A673 (cell line): ENCODE measurements at regions not wholly inside any gene's neighbourhood (a gene's known extent, or its start where the extent isn't known, plus 50 kb on each side); places are given as distances from the start of the nearest gene placed in this dataset.

Experiments
- EZH2 ChIP-seq: fragments of 200-600 bp; sonication (generic); IDR thresholded peaks from 2 replicates; pipeline ENCODE4 v1.6.1; 2017; ENCODE audit warnings: borderline replicate concordance, low read depth, mild to moderate bottlenecking, mixed read lengths, antibody characterized with exemption, low read length; ENCODE audit not compliant: poor library complexity, severe bottlenecking
- TF ChIP-seq, protein P1 (sequence below): fragments of 300-800, 200-600 bp; sonication (generic); conservative IDR thresholded peaks from 2 replicates; pipeline ENCODE4 v1.5.1; 2017; ENCODE audit warnings: low read depth, mild to moderate bottlenecking, antibody characterized with exemption, low read length, moderate library complexity, mixed read lengths

DNA sequence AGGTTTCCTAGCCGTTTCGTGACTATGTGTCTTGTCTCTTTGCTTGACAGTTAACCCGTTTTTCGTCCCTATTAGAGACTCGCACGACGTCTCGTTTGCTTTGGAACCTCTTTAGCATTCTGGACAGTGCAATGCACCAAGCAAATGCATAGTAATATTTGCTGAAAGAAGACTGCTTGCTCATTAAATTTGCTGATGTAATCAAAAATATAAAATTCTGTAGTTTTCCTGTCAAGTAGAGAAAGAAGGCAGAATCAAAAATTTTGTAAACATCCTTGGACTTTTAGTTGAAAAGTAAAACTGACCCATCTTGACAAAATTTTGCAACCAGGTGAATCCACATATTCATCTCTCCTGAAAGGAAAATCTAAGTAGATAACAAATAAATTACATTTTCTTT is 106.9 kb upstream of the RAPGEF2 start:
- TF ChIP-seq, protein P1, sequence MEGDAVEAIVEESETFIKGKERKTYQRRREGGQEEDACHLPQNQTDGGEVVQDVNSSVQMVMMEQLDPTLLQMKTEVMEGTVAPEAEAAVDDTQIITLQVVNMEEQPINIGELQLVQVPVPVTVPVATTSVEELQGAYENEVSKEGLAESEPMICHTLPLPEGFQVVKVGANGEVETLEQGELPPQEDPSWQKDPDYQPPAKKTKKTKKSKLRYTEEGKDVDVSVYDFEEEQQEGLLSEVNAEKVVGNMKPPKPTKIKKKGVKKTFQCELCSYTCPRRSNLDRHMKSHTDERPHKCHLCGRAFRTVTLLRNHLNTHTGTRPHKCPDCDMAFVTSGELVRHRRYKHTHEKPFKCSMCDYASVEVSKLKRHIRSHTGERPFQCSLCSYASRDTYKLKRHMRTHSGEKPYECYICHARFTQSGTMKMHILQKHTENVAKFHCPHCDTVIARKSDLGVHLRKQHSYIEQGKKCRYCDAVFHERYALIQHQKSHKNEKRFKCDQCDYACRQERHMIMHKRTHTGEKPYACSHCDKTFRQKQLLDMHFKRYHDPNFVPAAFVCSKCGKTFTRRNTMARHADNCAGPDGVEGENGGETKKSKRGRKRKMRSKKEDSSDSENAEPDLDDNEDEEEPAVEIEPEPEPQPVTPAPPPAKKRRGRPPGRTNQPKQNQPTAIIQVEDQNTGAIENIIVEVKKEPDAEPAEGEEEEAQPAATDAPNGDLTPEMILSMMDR = no peak
- no peak for TF ChIP-seq EZH2
